Body of pancreas (tissue), 4 donors: ENCODE measurements at regions not wholly inside any gene's neighbourhood (a gene's known extent, or its start where the extent isn't known, plus 50 kb on each side); places are given as distances from the start of the nearest gene placed in this dataset.

ENCODE experiments used
- POLR2A ChIP-seq, 3 donors: fragments of 450-650 bp; IDR thresholded peaks; one replicate each; pipeline ENCODE4 v1.6.1; 2016; ENCODE audit warnings: antibody characterized with exemption in 3 of 3, mild to moderate bottlenecking in 2 of 3
- TF ChIP-seq, protein P1 (sequence below), 7 experiments: fragments of 450-650 bp in 4 of 7; fragments of 200-600 bp in 3 of 7; sonication (generic) in 3 of 7; IDR thresholded peaks; one replicate each; pipeline ENCODE4 v1.5.1; 2016 to 2019; ENCODE audit warnings: antibody characterized with exemption in 7 of 7

GRCh38 chr16:48870141-48870540 is 260.2 kb upstream of the N4BP1 start:
- TF ChIP-seq POLR2A (IDR thresholded peaks at IDR 0.05): no peak
- TF ChIP-seq, protein P1, sequence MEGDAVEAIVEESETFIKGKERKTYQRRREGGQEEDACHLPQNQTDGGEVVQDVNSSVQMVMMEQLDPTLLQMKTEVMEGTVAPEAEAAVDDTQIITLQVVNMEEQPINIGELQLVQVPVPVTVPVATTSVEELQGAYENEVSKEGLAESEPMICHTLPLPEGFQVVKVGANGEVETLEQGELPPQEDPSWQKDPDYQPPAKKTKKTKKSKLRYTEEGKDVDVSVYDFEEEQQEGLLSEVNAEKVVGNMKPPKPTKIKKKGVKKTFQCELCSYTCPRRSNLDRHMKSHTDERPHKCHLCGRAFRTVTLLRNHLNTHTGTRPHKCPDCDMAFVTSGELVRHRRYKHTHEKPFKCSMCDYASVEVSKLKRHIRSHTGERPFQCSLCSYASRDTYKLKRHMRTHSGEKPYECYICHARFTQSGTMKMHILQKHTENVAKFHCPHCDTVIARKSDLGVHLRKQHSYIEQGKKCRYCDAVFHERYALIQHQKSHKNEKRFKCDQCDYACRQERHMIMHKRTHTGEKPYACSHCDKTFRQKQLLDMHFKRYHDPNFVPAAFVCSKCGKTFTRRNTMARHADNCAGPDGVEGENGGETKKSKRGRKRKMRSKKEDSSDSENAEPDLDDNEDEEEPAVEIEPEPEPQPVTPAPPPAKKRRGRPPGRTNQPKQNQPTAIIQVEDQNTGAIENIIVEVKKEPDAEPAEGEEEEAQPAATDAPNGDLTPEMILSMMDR (IDR thresholded peaks at IDR 0.05): no peak
